ENCODE measurements at regions not wholly inside any gene's neighbourhood (a gene's known extent, or its start where the extent isn't known, plus 50 kb on each side); places are given as distances from the start of the nearest gene placed in this dataset.

GRCh38 chr12:111182382-111182781 is 186.5 kb downstream of the PHETA1 start:
- no peak for TF ChIP-seq USF1 (IDR thresholded peaks at IDR 0.05)
- no peak for TF ChIP-seq NFIC (IDR thresholded peaks at IDR 0.05)

GRCh38 chr12:111181143-111181726 is 187.7 kb downstream of the PHETA1 start:
- TF ChIP-seq REST (IDR thresholded peaks at IDR 0.05; ENCODE audit: low read depth) (no peak), EGR1 (IDR thresholded peaks at IDR 0.05) (no peak), YY1 (IDR thresholded peaks at IDR 0.05; ENCODE audit: low read depth) (no peak), CEBPB (IDR thresholded peaks at IDR 0.05) (no peak), CREB1 (IDR thresholded peaks at IDR 0.05; ENCODE audit: low read depth) (no peak), RAD21 (IDR thresholded peaks at IDR 0.05; ENCODE audit: low read depth) (no peak), EP300 (IDR thresholded peaks at IDR 0.05; ENCODE audit: borderline replicate concordance) (no peak), USF1 (IDR thresholded peaks at IDR 0.05) (no peak), MAX (IDR thresholded peaks at IDR 0.05) (no peak), NFIC (IDR thresholded peaks at IDR 0.05) (no peak), FOXM1 (IDR thresholded peaks at IDR 0.05; ENCODE audit: borderline replicate concordance, low read depth) (no peak), ZBTB7A (IDR thresholded peaks at IDR 0.05; ENCODE audit: low read depth) (no peak), TAF1 (IDR thresholded peaks at IDR 0.05; ENCODE audit: low read depth) (no peak)

GRCh38 chr12:111180426-111181142 is 188.3 kb downstream of the PHETA1 start:
- TF ChIP-seq TCF12 (IDR thresholded peaks at IDR 0.05; ENCODE audit: low read depth) (no peak), YY1 (IDR thresholded peaks at IDR 0.05; ENCODE audit: low read depth) (no peak), TEAD4 (IDR thresholded peaks at IDR 0.05) (no peak), RAD21 (IDR thresholded peaks at IDR 0.05; ENCODE audit: low read depth) (no peak), REST (IDR thresholded peaks at IDR 0.05; ENCODE audit: low read depth) (no peak), TAF1 (IDR thresholded peaks at IDR 0.05; ENCODE audit: low read depth) (no peak)

GRCh38 chr12:111178181-111179081 is 190.5 kb downstream of the PHETA1 start:
- TF ChIP-seq TAF1 (IDR thresholded peaks at IDR 0.05; ENCODE audit: low read depth): no peak
- TF ChIP-seq USF1 (IDR thresholded peaks at IDR 0.05): no peak
- no peak for TF ChIP-seq ZBTB7A (IDR thresholded peaks at IDR 0.05; ENCODE audit: low read depth)
- no peak for TF ChIP-seq CEBPB (IDR thresholded peaks at IDR 0.05)

- TF ChIP-seq CREB1 (IDR thresholded peaks at IDR 0.05; ENCODE audit: low read depth) (no peak), YY1 (IDR thresholded peaks at IDR 0.05; ENCODE audit: low read depth) (no peak), TEAD4 (IDR thresholded peaks at IDR 0.05) (no peak), ZBTB7A (IDR thresholded peaks at IDR 0.05; ENCODE audit: low read depth) (no peak), REST (IDR thresholded peaks at IDR 0.05; ENCODE audit: low read depth) (no peak), FOXM1 (IDR thresholded peaks at IDR 0.05; ENCODE audit: borderline replicate concordance, low read depth) (no peak), USF1 (IDR thresholded peaks at IDR 0.05) (no peak), RAD21 (IDR thresholded peaks at IDR 0.05; ENCODE audit: low read depth) (no peak), EP300 (IDR thresholded peaks at IDR 0.05; ENCODE audit: borderline replicate concordance) (no peak), MAX (IDR thresholded peaks at IDR 0.05) (no peak), TCF12 (IDR thresholded peaks at IDR 0.05; ENCODE audit: low read depth) (no peak), TAF1 (IDR thresholded peaks at IDR 0.05; ENCODE audit: low read depth) (no peak), CEBPB (IDR thresholded peaks at IDR 0.05) (no peak), EGR1 (IDR thresholded peaks at IDR 0.05) (no peak), NFIC (IDR thresholded peaks at IDR 0.05) (no peak)
Measured at GRCh38 chr12:111175396-111176094, 193.3 kb downstream of the PHETA1 start.

Data from Ishikawa (cell line).